Spleen (tissue), 11 donors: ENCODE measurements at regions not wholly inside any gene's neighbourhood (a gene's known extent, or its start where the extent isn't known, plus 50 kb on each side); places are given as distances from the start of the nearest gene placed in this dataset.

Experiments
- DNase-seq: peaks from one replicate; pipeline ENCODE4 v3.0.0-alpha.2; 2020
- H3K27ac ChIP-seq, 8 donors: fragments of 200-600 bp; sonication (generic) in 7 of 8; 1 replicate in 4 of 8; 2 replicates in 4 of 8; pipeline versions ENCODE4 v1.5.0 to v1.8.0; 2016 to 2021; ENCODE audit warnings: inconsistent platforms in 4 of 8, mild to moderate bottlenecking in 4 of 8, moderate library complexity in 1 of 8
- H3K27me3 ChIP-seq, 7 donors: fragments of 200-600 bp; sonication (generic) in 6 of 7; replicated peaks in 1 of 7; 1 replicate in 4 of 7; 2 replicates in 3 of 7; pipeline versions ENCODE4 v1.5.0 to v1.8.0; 2016 to 2021; ENCODE audit warnings: inconsistent platforms in 3 of 7, mild to moderate bottlenecking in 1 of 7
- H3K36me3 ChIP-seq, 6 donors: fragments of 200-600 bp; sonication (generic) in 5 of 6; 1 replicate in 4 of 6; 2 replicates in 2 of 6; pipeline versions ENCODE4 v1.5.0 to v1.8.0; 2016 to 2021; ENCODE audit warnings: inconsistent platforms in 2 of 6
- H3K4me1 ChIP-seq, 6 donors: fragments of 200-600 bp; sonication (generic) in 5 of 6; 1 replicate in 3 of 6; 2 replicates in 3 of 6; pipeline versions ENCODE4 v1.5.0 to v1.8.0; 2016 to 2021; ENCODE audit warnings: inconsistent platforms in 3 of 6
- H3K4me3 ChIP-seq, 8 donors: fragments of 200-600 bp; sonication (generic) in 7 of 8; 1 replicate in 4 of 8; 2 replicates in 4 of 8; pipeline versions ENCODE4 v1.5.0 to v1.8.0; 2016 to 2021; ENCODE audit warnings: inconsistent platforms in 4 of 8, mild to moderate bottlenecking in 4 of 8, moderate library complexity in 2 of 8
- H3K9me3 ChIP-seq, 8 donors: fragments of 200-600 bp; sonication (generic) in 7 of 8; 1 replicate in 4 of 8; 2 replicates in 4 of 8; pipeline versions ENCODE4 v1.5.0 to v1.8.0; 2016 to 2021; ENCODE audit warnings: inconsistent platforms in 4 of 8
- POLR2A ChIP-seq, 3 donors: fragments of 450-650 bp; IDR thresholded peaks; one replicate each; pipeline ENCODE4 v1.5.1; 2017; ENCODE audit warnings: antibody characterized with exemption in 3 of 3, mild to moderate bottlenecking in 1 of 3
- POLR2AphosphoS5 ChIP-seq, 3 donors: sonication (generic); formaldehyde crosslinking; IDR thresholded peaks; one replicate each; pipeline ENCODE4 v1.5.1; 2017; ENCODE audit warnings: antibody characterized with exemption in 3 of 3
- WGBS, 5 donors: extraction: QIAGEN DNeasy Blood & Tissue Kit in 3 of 5; methylation state at CpG; one replicate each; pipeline versions ENCODE4 v1.1.5 to v1.1.7; 2013 to 2018; 5-methylcytosine and 5-hydroxymethylcytosine counted together
- intact Hi-C: fragments of 100-400 bp; cut with DNase I; formaldehyde crosslinking; loops from one replicate; pipeline ENCODE4 v1.15.0; 2023; ENCODE audit warnings: low total_unique reads
- TF ChIP-seq, protein P1 (sequence below), 11 experiments: fragments of 200-600 bp in 7 of 11; fragments of 450-650 bp in 4 of 11; sonication (generic) in 4 of 11; IDR thresholded peaks in 8 of 11; conservative IDR thresholded peaks in 3 of 11; 1 replicate in 7 of 11; 2 replicates in 4 of 11; pipeline versions ENCODE4 v1.4.0 to v1.8.0; 2016 to 2021; ENCODE audit warnings: antibody characterized with exemption in 11 of 11, inconsistent platforms in 4 of 11, mild to moderate bottlenecking in 1 of 11
- donor health status: healthy with polysubstance abuse.
- donor health status: DM: no; HTN: no; CAD: no; lungs with moderate emphysema.
- donor health status: DM: no; HTN: no; CAD: no.
- donor health status: Bipolar disorder and iron deficiency.
- donor health status: healthy.
- donor health status: DM: no; HTN: no; CAD: no.
- donor health status: DM: yes; HTN: yes; CAD: no.

DNA sequence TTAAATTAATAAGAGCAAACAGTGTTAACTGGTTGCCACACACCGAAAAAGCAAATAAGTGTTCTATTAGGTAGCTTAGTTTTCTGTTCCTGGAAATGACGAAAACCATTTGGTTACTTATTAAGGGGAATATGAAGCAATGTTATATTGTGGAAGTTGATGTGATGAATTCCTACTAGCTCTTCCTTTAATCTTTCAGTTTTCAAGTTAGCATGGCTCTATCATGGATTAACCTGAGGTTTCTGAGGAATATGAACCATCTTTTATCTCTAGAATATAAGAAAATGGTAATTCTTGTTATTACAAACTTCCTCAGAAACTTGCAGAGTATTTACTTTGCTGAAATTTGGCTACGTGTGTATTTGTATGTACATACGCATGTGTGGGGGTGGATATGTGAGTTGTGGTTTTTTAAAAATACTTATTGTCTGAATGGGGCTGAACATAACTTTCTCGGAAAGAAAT lies 245.7 kb downstream of the KCNC2 start:
- WGBS, 5 donors, result 79 to 90% (median 86%) methylated on average over 5 of the region's 5 CpGs
- no peaks in the 10 kb centered on the region for H3K9me3 ChIP-seq
- no peak overlapping the region for H3K4me3 ChIP-seq
- TF ChIP-seq POLR2AphosphoS5 (IDR thresholded peaks at IDR 0.05) (no peak), POLR2A (IDR thresholded peaks at IDR 0.05) (no peak)
- TF ChIP-seq, protein P1, sequence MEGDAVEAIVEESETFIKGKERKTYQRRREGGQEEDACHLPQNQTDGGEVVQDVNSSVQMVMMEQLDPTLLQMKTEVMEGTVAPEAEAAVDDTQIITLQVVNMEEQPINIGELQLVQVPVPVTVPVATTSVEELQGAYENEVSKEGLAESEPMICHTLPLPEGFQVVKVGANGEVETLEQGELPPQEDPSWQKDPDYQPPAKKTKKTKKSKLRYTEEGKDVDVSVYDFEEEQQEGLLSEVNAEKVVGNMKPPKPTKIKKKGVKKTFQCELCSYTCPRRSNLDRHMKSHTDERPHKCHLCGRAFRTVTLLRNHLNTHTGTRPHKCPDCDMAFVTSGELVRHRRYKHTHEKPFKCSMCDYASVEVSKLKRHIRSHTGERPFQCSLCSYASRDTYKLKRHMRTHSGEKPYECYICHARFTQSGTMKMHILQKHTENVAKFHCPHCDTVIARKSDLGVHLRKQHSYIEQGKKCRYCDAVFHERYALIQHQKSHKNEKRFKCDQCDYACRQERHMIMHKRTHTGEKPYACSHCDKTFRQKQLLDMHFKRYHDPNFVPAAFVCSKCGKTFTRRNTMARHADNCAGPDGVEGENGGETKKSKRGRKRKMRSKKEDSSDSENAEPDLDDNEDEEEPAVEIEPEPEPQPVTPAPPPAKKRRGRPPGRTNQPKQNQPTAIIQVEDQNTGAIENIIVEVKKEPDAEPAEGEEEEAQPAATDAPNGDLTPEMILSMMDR (IDR thresholded peaks at IDR 0.05 in 8 of 11, conservative IDR thresholded peaks at IDR 0.05 in 3 of 11), result no peak
- no peak overlapping the region for H3K27ac ChIP-seq
- H3K27me3 ChIP-seq, result no peaks in the 10 kb centered on the region
- intact Hi-C loops, result no loop called here
- no peaks in the 10 kb centered on the region for H3K4me1 ChIP-seq
- no peak for DNase-seq
- H3K36me3 ChIP-seq, result no peaks in the 10 kb centered on the region

DNA sequence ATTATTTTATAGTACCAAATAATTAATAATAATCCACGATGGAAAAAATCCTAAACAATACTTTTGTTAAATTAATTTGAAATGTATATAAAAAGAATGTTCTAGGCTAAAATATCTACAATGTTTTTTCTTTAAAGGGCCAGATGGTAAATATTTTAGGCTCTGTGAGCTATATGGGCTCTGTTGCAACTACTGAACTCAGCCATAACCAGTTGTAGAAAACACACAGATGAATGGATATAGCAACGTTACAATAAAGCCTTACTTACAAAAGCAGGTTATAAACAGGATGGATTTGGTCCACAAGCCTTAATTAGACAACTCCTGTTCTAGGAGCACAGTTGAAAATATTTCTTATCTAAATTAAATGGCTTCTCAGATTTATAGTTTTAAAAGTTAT lies 245.2 kb downstream of the KCNC2 start:
- Histone ChIP-seq H3K4me3 (no peak overlapping the region), H3K27me3 (no peaks in the 10 kb centered on the region), H3K27ac (no peak overlapping the region), H3K9me3 (no peaks in the 10 kb centered on the region), H3K36me3 (no peaks in the 10 kb centered on the region), H3K4me1 (no peaks in the 10 kb centered on the region)
- DNase-seq, result no peak
- intact Hi-C loops, result no loop called here
- WGBS, 5 donors, result 57 to 75% (median 69%) methylated on average over 2 of the region's 2 CpGs
- TF ChIP-seq POLR2AphosphoS5 (IDR thresholded peaks at IDR 0.05) (no peak), POLR2A (IDR thresholded peaks at IDR 0.05) (no peak)
- TF ChIP-seq, protein P1 (IDR thresholded peaks at IDR 0.05 in 8 of 11, conservative IDR thresholded peaks at IDR 0.05 in 3 of 11), result no peak

DNA sequence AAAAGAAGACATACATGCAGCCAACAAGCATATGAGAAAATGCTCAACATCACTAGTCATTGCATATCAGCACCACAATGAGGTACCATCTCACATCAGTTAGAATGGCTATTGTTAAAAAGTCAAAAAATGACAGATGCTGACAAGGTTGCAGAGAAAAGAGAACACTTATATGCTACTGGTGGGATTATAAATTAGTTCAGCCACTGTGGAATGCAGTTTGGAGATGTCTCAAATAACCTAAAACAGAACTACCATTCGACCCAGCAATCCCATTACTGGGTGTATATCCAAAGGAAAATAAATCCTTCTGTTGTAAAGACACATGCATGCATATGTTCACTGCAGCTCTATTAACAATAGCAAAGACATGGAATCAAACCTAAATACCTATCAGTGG lies 238.4 kb downstream of the KCNC2 start:
- intact Hi-C loops, result no loop called here
- no peaks in the 10 kb centered on the region for H3K36me3 ChIP-seq
- H3K9me3 ChIP-seq, result peaks cover 0 to 8% (median 0%) of the 10 kb centered on the region in 8 donors
- TF ChIP-seq, protein P1 (IDR thresholded peaks at IDR 0.05 in 8 of 11, conservative IDR thresholded peaks at IDR 0.05 in 3 of 11), result no peak
- TF ChIP-seq POLR2AphosphoS5 (IDR thresholded peaks at IDR 0.05), result no peak
- H3K4me3 ChIP-seq, result no peak overlapping the region
- 55 to 80% (median 63%) methylated on average over 1 of the region's 1 CpG for WGBS, 5 donors
- no peaks in the 10 kb centered on the region for H3K4me1 ChIP-seq
- DNase-seq, result no peak
- no peaks in the 10 kb centered on the region for H3K27me3 ChIP-seq
- H3K27ac ChIP-seq, result no peak overlapping the region

DNA sequence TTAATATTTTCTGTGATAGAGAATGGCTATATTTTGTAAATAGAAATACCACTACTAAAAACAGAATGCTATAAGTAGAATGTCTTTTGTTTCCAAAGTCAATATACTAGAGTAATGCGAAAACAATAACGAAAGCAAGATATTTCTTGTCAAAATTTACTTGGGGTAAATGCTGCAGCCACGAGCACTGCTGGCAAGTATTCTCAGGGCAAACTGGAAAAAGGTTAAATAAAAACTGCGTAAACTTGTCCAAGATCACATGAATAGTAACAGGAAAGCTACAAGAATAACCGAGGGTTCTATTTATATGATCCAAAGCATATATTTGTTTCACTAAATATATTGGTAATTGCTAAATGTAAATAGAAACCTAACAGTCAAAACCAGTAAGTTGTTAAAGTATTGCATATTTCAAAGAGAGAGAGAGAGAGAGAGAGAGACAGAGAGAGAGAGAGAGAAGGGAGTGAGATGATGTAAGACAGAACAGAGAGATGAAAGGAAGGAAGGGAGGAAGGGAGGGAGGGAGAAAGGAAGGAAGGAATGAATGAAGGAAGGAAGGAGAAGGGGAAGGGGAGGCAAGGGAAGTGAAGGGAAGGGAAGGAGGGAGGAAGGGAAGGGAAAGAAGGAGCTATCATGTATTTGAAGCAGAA lies 231.7 kb downstream of the KCNC2 start:
- TF ChIP-seq POLR2AphosphoS5 (IDR thresholded peaks at IDR 0.05) (no peak), POLR2A (IDR thresholded peaks at IDR 0.05) (no peak)
- TF ChIP-seq, protein P1 (IDR thresholded peaks at IDR 0.05 in 8 of 11, conservative IDR thresholded peaks at IDR 0.05 in 3 of 11), result no peak
- WGBS, 5 donors, result 79 to 85% (median 81%) methylated on average over 5 of the region's 5 CpGs
- intact Hi-C loops, result no loop called here
- DNase-seq, result no peak
- Histone ChIP-seq H3K9me3 (no peaks in the 10 kb centered on the region), H3K36me3 (no peaks in the 10 kb centered on the region), H3K4me3 (no peak overlapping the region), H3K27me3 (no peaks in the 10 kb centered on the region), H3K4me1 (no peaks in the 10 kb centered on the region), H3K27ac (no peak overlapping the region)
